HTR-8/SVneo (cell line): ENCODE measurements at regions not wholly inside any gene's neighbourhood (a gene's known extent, or its start where the extent isn't known, plus 50 kb on each side); places are given as distances from the start of the nearest gene placed in this dataset.
A peak's percentile ranks its signal among the peaks of the same experiment; 100 is the strongest.

Experiments used
- DNase-seq: peaks from one replicate; pipeline ENCODE4 v3.0.0; 2011; ENCODE audit warnings: low spot score, mixed read lengths; ENCODE audit not compliant: insufficient read length
- FAIRE-seq: peaks from 2 replicates; lab custom pipeline; 2011; peaks lifted over from hg19 to GRCh38; lab: Jason Lieb, UNC

- FAIRE-seq (no peak), DNase-seq (no peak)
These were observed 392.8 kb upstream of the MIR17HG start for GRCh38 chr13:90954605-90955195.

- FAIRE-seq (no peak), DNase-seq (no peak)
These were observed 391.5 kb upstream of the MIR17HG start for GRCh38 chr13:90956031-90956430.

- FAIRE-seq, result no peak
- DNase-seq, result no peak
These were observed 388.6 kb upstream of the MIR17HG start for GRCh38 chr13:90958866-90959265.

GRCh38 chr13:90968166-90968904 lies 379.2 kb upstream of the MIR17HG start:
- FAIRE-seq, result no peak
- DNase-seq, result peak; percentile 18

GRCh38 chr13:90974249-90974975 lies 373.1 kb upstream of the MIR17HG start:
- DNase-seq (no peak), FAIRE-seq (no peak)

- DNase-seq (no peak), FAIRE-seq (no peak)
These were observed 368.4 kb upstream of the MIR17HG start for GRCh38 chr13:90979059-90979458.

- DNase-seq, result no peak
- FAIRE-seq, result no peak
These were observed 362.7 kb upstream of the MIR17HG start for GRCh38 chr13:90984756-90985155.

- FAIRE-seq, result no peak
- no peak for DNase-seq
These were observed 352.5 kb upstream of the MIR17HG start for GRCh38 chr13:90995001-90995400.

- DNase-seq, result no peak
- no peak for FAIRE-seq
These were observed 351.9 kb upstream of the MIR17HG start for GRCh38 chr13:90995614-90996013.

- no peak for DNase-seq
- FAIRE-seq, result no peak
These were observed 349.5 kb upstream of the MIR17HG start for GRCh38 chr13:90997951-90998350.

GRCh38 chr13:90999401-90999800 lies 348.1 kb upstream of the MIR17HG start:
- no peak for DNase-seq
- FAIRE-seq, result no peak

- DNase-seq, result no peak
- no peak for FAIRE-seq
These were observed 346.1 kb upstream of the MIR17HG start for GRCh38 chr13:91001371-91001770.

- DNase-seq, result no peak
- no peak for FAIRE-seq
These were observed 332.8 kb upstream of the MIR17HG start for GRCh38 chr13:91014696-91015095.

GRCh38 chr13:91017031-91017668 lies 330.3 kb upstream of the MIR17HG start:
- FAIRE-seq (no peak), DNase-seq (peak; percentile 28)

GRCh38 chr13:91017669-91018053 lies 329.8 kb upstream of the MIR17HG start:
- no peak for DNase-seq

GRCh38 chr13:91020461-91021034 lies 326.9 kb upstream of the MIR17HG start:
- no peak for DNase-seq

More at GRCh38 chr13:91017669-91018053, 329.8 kb upstream of the MIR17HG start:
- no peak for FAIRE-seq

GRCh38 chr13:91024157-91024792 lies 323.2 kb upstream of the MIR17HG start:
- FAIRE-seq, result no peak
- DNase-seq, result no peak

More at GRCh38 chr13:91020461-91021034, 326.9 kb upstream of the MIR17HG start:
- FAIRE-seq, result no peak

- no peak for DNase-seq
- FAIRE-seq, result no peak
These were observed 322.0 kb upstream of the MIR17HG start for GRCh38 chr13:91025442-91025841.

- no peak for DNase-seq
- FAIRE-seq, result no peak
These were observed 316.0 kb upstream of the MIR17HG start for GRCh38 chr13:91031508-91031907.

- no peak for FAIRE-seq
These were observed 315.4 kb upstream of the MIR17HG start for GRCh38 chr13:91032104-91032503.

More at GRCh38 chr13:91032104-91032503, 315.4 kb upstream of the MIR17HG start:
- no peak for DNase-seq
